GM12873 (cell line): ENCODE measurements at regions not wholly inside any gene's neighbourhood (a gene's known extent, or its start where the extent isn't known, plus 50 kb on each side); places are given as distances from the start of the nearest gene placed in this dataset.

ENCODE experiments used
- CTCF ChIP-seq: IDR thresholded peaks from 2 replicates; pipeline ENCODE4 v1.5.1; 2012; ENCODE audit warnings: low read depth, mild to moderate bottlenecking, moderate library complexity, low read length, control low read depth; ENCODE audit not compliant: insufficient read depth; ENCODE audit errors: missing control alignments

- no peak for TF ChIP-seq CTCF
These were observed 598.7 kb downstream of the SOX5 start for GRCh38 chr12:23350808-23351207.

GRCh38 chr12:23352670-23353069 is 596.8 kb downstream of the SOX5 start:
- TF ChIP-seq CTCF = no peak

- no peak for TF ChIP-seq CTCF
These were observed 594.7 kb downstream of the SOX5 start for GRCh38 chr12:23354800-23355199.

- no peak for TF ChIP-seq CTCF
These were observed 593.0 kb downstream of the SOX5 start for GRCh38 chr12:23356440-23356839.

- TF ChIP-seq CTCF = no peak
These were observed 592.4 kb downstream of the SOX5 start for GRCh38 chr12:23356927-23357708.

GRCh38 chr12:23359975-23360701 is 589.3 kb downstream of the SOX5 start:
- TF ChIP-seq CTCF = no peak

GRCh38 chr12:23361971-23362370 is 587.5 kb downstream of the SOX5 start:
- no peak for TF ChIP-seq CTCF
